Gastroesophageal sphincter (tissue), 3 donors: ENCODE measurements at regions not wholly inside any gene's neighbourhood (a gene's known extent, or its start where the extent isn't known, plus 50 kb on each side); places are given as distances from the start of the nearest gene placed in this dataset.

Experiments
- EP300 ChIP-seq: sonication (generic); formaldehyde crosslinking; IDR thresholded peaks from one replicate; pipeline ENCODE4 v1.6.1; 2017; ENCODE audit warnings: antibody characterized with exemption, mild to moderate bottlenecking
- POLR2A ChIP-seq, 2 donors: fragments of 450-650 bp; IDR thresholded peaks; one replicate each; pipeline ENCODE4 v1.6.1; 2017; ENCODE audit warnings: antibody characterized with exemption in 2 of 2, mild to moderate bottlenecking in 2 of 2, moderate library complexity in 1 of 2
- POLR2AphosphoS5 ChIP-seq: sonication (generic); formaldehyde crosslinking; IDR thresholded peaks from one replicate; pipeline ENCODE4 v1.6.1; 2017; ENCODE audit warnings: antibody characterized with exemption
- TF ChIP-seq, protein P1 (sequence below), 4 experiments: fragments of 200-600 bp in 2 of 4; fragments of 450-650 bp in 2 of 4; sonication (generic) in 1 of 4; IDR thresholded peaks; one replicate each; pipeline ENCODE4 v1.5.1; 2017 to 2019; ENCODE audit warnings: antibody characterized with exemption in 4 of 4, mild to moderate bottlenecking in 2 of 4, moderate library complexity in 2 of 4

DNA sequence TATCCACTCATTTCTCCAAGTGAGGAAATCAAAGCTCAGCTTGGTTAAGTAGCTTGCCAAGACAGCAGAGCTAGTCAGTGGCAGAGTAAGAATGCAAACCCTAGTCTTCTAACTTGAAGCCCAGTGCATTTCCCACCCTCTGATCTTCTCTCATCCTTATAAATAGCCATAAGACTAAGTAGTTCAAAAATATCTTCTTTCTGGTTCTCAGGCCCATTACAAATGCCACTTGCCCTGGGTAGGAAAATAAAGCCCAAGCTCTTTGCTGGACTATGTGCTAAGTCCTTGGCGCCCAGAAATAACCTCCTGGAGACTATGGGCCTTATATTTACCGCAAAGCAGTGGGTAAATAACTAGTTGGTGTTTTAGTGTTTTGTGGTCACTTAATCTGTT, 505.8 kb downstream of the PLPP3 start:
- TF ChIP-seq EP300 (no peak), POLR2AphosphoS5 (no peak), POLR2A (IDR thresholded peaks at IDR 0.05) (no peak)
- TF ChIP-seq, protein P1, sequence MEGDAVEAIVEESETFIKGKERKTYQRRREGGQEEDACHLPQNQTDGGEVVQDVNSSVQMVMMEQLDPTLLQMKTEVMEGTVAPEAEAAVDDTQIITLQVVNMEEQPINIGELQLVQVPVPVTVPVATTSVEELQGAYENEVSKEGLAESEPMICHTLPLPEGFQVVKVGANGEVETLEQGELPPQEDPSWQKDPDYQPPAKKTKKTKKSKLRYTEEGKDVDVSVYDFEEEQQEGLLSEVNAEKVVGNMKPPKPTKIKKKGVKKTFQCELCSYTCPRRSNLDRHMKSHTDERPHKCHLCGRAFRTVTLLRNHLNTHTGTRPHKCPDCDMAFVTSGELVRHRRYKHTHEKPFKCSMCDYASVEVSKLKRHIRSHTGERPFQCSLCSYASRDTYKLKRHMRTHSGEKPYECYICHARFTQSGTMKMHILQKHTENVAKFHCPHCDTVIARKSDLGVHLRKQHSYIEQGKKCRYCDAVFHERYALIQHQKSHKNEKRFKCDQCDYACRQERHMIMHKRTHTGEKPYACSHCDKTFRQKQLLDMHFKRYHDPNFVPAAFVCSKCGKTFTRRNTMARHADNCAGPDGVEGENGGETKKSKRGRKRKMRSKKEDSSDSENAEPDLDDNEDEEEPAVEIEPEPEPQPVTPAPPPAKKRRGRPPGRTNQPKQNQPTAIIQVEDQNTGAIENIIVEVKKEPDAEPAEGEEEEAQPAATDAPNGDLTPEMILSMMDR (IDR thresholded peaks at IDR 0.05): no peak
